ENCODE measurements at regions not wholly inside any gene's neighbourhood (a gene's known extent, or its start where the extent isn't known, plus 50 kb on each side); places are given as distances from the start of the nearest gene placed in this dataset.

DNA sequence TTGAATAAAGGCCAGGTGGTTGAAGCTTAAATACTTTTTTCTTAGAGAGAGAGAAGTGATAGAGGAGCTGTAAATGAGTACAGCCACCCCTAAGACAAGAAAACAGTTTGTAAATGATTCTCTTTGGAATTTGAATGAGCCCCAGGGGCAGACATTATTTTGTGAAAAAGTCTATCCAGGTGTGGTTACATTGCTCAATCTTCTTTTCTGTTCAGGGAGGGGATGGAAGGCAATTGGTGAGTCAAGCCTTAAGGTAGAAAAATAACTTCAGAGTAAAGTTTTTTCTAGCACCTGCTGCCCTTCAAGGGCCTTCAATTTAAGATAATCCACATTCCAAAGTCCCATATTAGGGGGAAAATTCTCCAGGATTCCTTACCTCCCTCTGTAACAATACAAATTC, 646.7 kb downstream of the PDHA2 start:
- TF ChIP-seq, protein P1, sequence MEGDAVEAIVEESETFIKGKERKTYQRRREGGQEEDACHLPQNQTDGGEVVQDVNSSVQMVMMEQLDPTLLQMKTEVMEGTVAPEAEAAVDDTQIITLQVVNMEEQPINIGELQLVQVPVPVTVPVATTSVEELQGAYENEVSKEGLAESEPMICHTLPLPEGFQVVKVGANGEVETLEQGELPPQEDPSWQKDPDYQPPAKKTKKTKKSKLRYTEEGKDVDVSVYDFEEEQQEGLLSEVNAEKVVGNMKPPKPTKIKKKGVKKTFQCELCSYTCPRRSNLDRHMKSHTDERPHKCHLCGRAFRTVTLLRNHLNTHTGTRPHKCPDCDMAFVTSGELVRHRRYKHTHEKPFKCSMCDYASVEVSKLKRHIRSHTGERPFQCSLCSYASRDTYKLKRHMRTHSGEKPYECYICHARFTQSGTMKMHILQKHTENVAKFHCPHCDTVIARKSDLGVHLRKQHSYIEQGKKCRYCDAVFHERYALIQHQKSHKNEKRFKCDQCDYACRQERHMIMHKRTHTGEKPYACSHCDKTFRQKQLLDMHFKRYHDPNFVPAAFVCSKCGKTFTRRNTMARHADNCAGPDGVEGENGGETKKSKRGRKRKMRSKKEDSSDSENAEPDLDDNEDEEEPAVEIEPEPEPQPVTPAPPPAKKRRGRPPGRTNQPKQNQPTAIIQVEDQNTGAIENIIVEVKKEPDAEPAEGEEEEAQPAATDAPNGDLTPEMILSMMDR (IDR thresholded peaks at IDR 0.05; ENCODE audit: insufficient read depth, low read length): no peak
- no peak for TF ChIP-seq POLR2AphosphoS5 (IDR thresholded peaks at IDR 0.05; ENCODE audit: low read depth)

Data from HL-60 (cell line).